K562 (cell line): ENCODE measurements at regions not wholly inside any gene's neighbourhood (a gene's known extent, or its start where the extent isn't known, plus 50 kb on each side); places are given as distances from the start of the nearest gene placed in this dataset.
A peak's percentile ranks its signal among the peaks of the same experiment; 100 is the strongest.

Experiments used
- CEBPG ChIP-seq, 3 experiments: fragments of 200-800 bp in 1 of 3; sonication (Bioruptor generic) in 1 of 3; sonication (generic) in 1 of 3; formaldehyde crosslinking in 1 of 3; IDR thresholded peaks in 2 of 3; conservative IDR thresholded peaks in 1 of 3; 2 replicates each; pipeline versions ENCODE4 v1.6.1 to v1.8.0; 2016 to 2022; ENCODE audit warnings: missing compliant biosample characterization in 2 of 3, missing genetic modification characterization in 2 of 3, mild to moderate bottlenecking in 1 of 3, missing genetic modification reagents in 1 of 3
- CTCF ChIP-seq, 3 experiments: IDR thresholded peaks in 2 of 3; conservative IDR thresholded peaks in 1 of 3; 2 replicates each; pipeline ENCODE4 v1.5.1; 2011 to 2012; ENCODE audit warnings: low read length in 3 of 3, mild to moderate bottlenecking in 3 of 3, control low read depth in 2 of 3, improper control_type of control experiment in 1 of 3, inconsistent platforms in 1 of 3, low read depth in 1 of 3, mixed read lengths in 1 of 3, moderate library complexity in 1 of 3; ENCODE audit not compliant: insufficient read depth in 2 of 3
- GTF2A2 ChIP-seq: IDR thresholded peaks from 2 replicates; pipeline ENCODE4 v1.6.1; 2016; ENCODE audit warnings: mild to moderate bottlenecking, missing genetic modification characterization, missing compliant biosample characterization
- GTF2F1 ChIP-seq: IDR thresholded peaks from 2 replicates; pipeline ENCODE4 v1.6.1; 2011; ENCODE audit warnings: low read depth, low read length, improper control_type of control experiment
- JUN ChIP-seq, 2 experiments: sonication (generic) in 1 of 2; formaldehyde crosslinking in 1 of 2; IDR thresholded peaks; 2 replicates each; pipeline versions ENCODE4 v1.6.1 to v1.8.0; 2012 to 2022; ENCODE audit warnings: borderline replicate concordance in 2 of 2, mild to moderate bottlenecking in 2 of 2, improper control_type of control experiment in 1 of 2, low read depth in 1 of 2, low read length in 1 of 2, missing genetic modification reagents in 1 of 2
- MITF ChIP-seq: IDR thresholded peaks from 2 replicates; pipeline ENCODE4 v1.6.1; 2014; ENCODE audit warnings: antibody characterized with exemption
- MLX ChIP-seq, 2 experiments: fragments of 450-650 bp in 1 of 2; sonication (generic) in 1 of 2; formaldehyde crosslinking; conservative IDR thresholded peaks; 2 replicates each; pipeline versions ENCODE4 v1.4.0 to v1.8.1; 2020 to 2022; ENCODE audit warnings: mild to moderate bottlenecking in 1 of 2, missing genetic modification reagents in 1 of 2
- NR2F6 ChIP-seq: fragments of 450-650 bp; formaldehyde crosslinking; IDR thresholded peaks from 2 replicates; pipeline ENCODE4 v1.4.0; 2020; ENCODE audit warnings: mild to moderate bottlenecking
- PYGO2 ChIP-seq: fragments of 450-650 bp; IDR thresholded peaks from 2 replicates; pipeline ENCODE4 v1.6.1; 2016; ENCODE audit warnings: mild to moderate bottlenecking, missing genetic modification characterization, moderate library complexity, missing compliant biosample characterization
- RERE ChIP-seq: sonication (generic); formaldehyde crosslinking; IDR thresholded peaks from 2 replicates; pipeline ENCODE4 v1.8.0; 2023; ENCODE audit warnings: missing genetic modification reagents, mild to moderate bottlenecking, borderline replicate concordance
- RHOXF2B ChIP-seq: fragments of 250-450 bp; sonication (Bioruptor Pico); conservative IDR thresholded peaks from 2 replicates; pipeline ENCODE4 v1.5.1; 2021
- ZBTB12 ChIP-seq: fragments of 250-450 bp; sonication (Bioruptor Pico); IDR thresholded peaks from 2 replicates; pipeline ENCODE4 v1.4.0; 2020
- ZNF512 ChIP-seq: IDR thresholded peaks from 2 replicates; pipeline ENCODE4 v1.6.1; 2016; ENCODE audit warnings: missing genetic modification characterization, missing compliant biosample characterization

- no peak for TF ChIP-seq MITF
- TF ChIP-seq CTCF (IDR thresholded peaks at IDR 0.05 in 2 of 3, conservative IDR thresholded peaks at IDR 0.05 in 1 of 3; ENCODE audit: insufficient read depth in 2 of 3, low read depth in 1 of 3, low read length in 3 of 3), result peak; percentile 95 to 98 (median 98)
- TF ChIP-seq ZNF512, result peak; percentile 85
- TF ChIP-seq CEBPG (CRISPR knock-in tag; IDR thresholded peaks at IDR 0.05), result no peak
- TF ChIP-seq CEBPG (tag; conservative IDR thresholded peaks at IDR 0.05 in 1 of 2, IDR thresholded peaks at IDR 0.05 in 1 of 2), result no peak
- no peak for TF ChIP-seq RHOXF2B (CRISPR knock-in tag)
- no peak for TF ChIP-seq NR2F6 (CRISPR knock-in tag)
- TF ChIP-seq RERE, result no peak
- TF ChIP-seq MLX (CRISPR knock-in tag; conservative IDR thresholded peaks at IDR 0.05), result no peak
- TF ChIP-seq ZBTB12, result no peak
- TF ChIP-seq GTF2F1, result no peak
- no peak for TF ChIP-seq GTF2A2
- no peak for TF ChIP-seq PYGO2 (tag)
- TF ChIP-seq JUN (IDR thresholded peaks at IDR 0.05; ENCODE audit: borderline replicate concordance, low read depth, low read length), result 0 out of 2 replicates have a peak, but pooled peaks have one; percentile 11
- TF ChIP-seq JUN (CRISPR knock-in tag; IDR thresholded peaks at IDR 0.05; ENCODE audit: borderline replicate concordance), result no peak
Measured at GRCh38 chr7:106542550-106543220, 118.3 kb downstream of the CCDC71L start (continued).
